ENCODE measurements at regions not wholly inside any gene's neighbourhood (a gene's known extent, or its start where the extent isn't known, plus 50 kb on each side); places are given as distances from the start of the nearest gene placed in this dataset.

DNA sequence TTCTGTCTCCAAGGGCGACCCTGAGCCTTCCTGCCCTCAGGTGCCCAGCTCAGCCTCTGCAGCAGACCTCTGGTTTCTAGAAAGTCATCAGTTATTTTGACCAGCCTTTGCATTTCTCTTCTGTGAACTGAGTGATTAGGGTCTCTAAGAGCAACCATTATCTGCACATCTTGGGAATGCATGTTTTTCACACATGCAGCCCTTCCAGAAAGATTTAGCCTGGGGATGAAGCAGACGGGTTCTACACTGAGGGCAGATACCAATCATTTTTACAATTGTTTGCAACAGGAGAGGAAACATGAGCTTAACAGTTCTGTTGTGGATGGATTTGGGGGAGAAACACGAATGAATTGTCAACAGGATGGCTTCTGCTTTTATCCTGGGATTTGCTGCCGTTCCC, 90.1 kb upstream of the PITX1 start:
- Histone ChIP-seq H3K9me2 (replicated peaks; ENCODE audit: control insufficient read depth, low read length) (no peaks in the 10 kb centered on the region), H3K4me3 (ENCODE audit: low read length) (no peak overlapping the region), H3K36me3 (ENCODE audit: control insufficient read depth, low read length) (no peaks in the 10 kb centered on the region), H3K4me1 (ENCODE audit: control insufficient read depth, low read length) (peaks cover 6% of the 10 kb centered on the region; the same call in 1 of the 2 replicates), H3K27me3 (ENCODE audit: control insufficient read depth, low read length) (no peaks in the 10 kb centered on the region), H3K27ac (ENCODE audit: low read depth, low read length) (no peak overlapping the region), H3F3A (ENCODE audit: control insufficient read depth, insufficient read depth) (no peaks in the 10 kb centered on the region), H3K79me2 (ENCODE audit: control insufficient read depth, low read length) (no peaks in the 10 kb centered on the region), H3K4me2 (ENCODE audit: low read length) (no peak overlapping the region), H4K20me1 (ENCODE audit: control insufficient read depth, insufficient read depth, low read depth, low read length) (no peaks in the 10 kb centered on the region), H3K9me3 (ENCODE audit: control insufficient read depth, insufficient read depth, low read length) (no peaks in the 10 kb centered on the region)
- TF ChIP-seq, protein P1, sequence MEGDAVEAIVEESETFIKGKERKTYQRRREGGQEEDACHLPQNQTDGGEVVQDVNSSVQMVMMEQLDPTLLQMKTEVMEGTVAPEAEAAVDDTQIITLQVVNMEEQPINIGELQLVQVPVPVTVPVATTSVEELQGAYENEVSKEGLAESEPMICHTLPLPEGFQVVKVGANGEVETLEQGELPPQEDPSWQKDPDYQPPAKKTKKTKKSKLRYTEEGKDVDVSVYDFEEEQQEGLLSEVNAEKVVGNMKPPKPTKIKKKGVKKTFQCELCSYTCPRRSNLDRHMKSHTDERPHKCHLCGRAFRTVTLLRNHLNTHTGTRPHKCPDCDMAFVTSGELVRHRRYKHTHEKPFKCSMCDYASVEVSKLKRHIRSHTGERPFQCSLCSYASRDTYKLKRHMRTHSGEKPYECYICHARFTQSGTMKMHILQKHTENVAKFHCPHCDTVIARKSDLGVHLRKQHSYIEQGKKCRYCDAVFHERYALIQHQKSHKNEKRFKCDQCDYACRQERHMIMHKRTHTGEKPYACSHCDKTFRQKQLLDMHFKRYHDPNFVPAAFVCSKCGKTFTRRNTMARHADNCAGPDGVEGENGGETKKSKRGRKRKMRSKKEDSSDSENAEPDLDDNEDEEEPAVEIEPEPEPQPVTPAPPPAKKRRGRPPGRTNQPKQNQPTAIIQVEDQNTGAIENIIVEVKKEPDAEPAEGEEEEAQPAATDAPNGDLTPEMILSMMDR (IDR thresholded peaks at IDR 0.05; ENCODE audit: low read depth, low read length, poor library complexity, severe bottlenecking): no peak
- TF ChIP-seq EZH2phosphoT487 (IDR thresholded peaks at IDR 0.05; ENCODE audit: borderline replicate concordance, low read length): no peak

DNA sequence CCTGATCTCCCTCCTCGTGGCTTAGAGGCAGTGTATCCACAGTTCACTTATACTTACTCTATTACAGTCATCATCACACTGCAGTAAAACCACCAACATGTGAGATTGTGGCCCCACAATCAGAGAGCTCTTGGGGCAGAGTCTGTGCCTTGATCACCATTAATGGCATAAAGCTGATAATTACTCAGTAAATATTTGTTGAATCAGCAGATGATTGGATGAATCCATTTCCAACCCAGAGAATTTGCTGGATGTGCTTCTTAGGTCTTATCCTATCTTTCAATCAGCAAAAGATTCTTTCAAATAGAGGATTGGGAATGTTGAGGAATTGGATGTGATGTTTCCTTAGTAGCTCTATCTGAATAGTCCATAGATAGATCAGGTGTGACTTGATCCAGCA, 88.8 kb upstream of the PITX1 start:
- no peak for TF ChIP-seq EZH2phosphoT487 (IDR thresholded peaks at IDR 0.05; ENCODE audit: borderline replicate concordance, low read length)
- TF ChIP-seq, protein P1 (IDR thresholded peaks at IDR 0.05; ENCODE audit: low read depth, low read length, poor library complexity, severe bottlenecking): no peak
- Histone ChIP-seq H3K9me2 (replicated peaks; ENCODE audit: control insufficient read depth, low read length) (no peaks in the 10 kb centered on the region), H3K4me2 (ENCODE audit: low read length) (no peak overlapping the region), H3F3A (ENCODE audit: control insufficient read depth, insufficient read depth) (no peaks in the 10 kb centered on the region), H3K9me3 (ENCODE audit: control insufficient read depth, insufficient read depth, low read length) (no peaks in the 10 kb centered on the region), H3K36me3 (ENCODE audit: control insufficient read depth, low read length) (no peaks in the 10 kb centered on the region), H3K27ac (ENCODE audit: low read depth, low read length) (no peak overlapping the region), H4K20me1 (ENCODE audit: control insufficient read depth, insufficient read depth, low read depth, low read length) (no peaks in the 10 kb centered on the region), H3K4me3 (ENCODE audit: low read length) (no peak overlapping the region), H3K4me1 (ENCODE audit: control insufficient read depth, low read length) (peaks cover 4% of the 10 kb centered on the region; the same call in 1 of the 2 replicates), H3K27me3 (ENCODE audit: control insufficient read depth, low read length) (no peaks in the 10 kb centered on the region), H3K79me2 (ENCODE audit: control insufficient read depth, low read length) (no peaks in the 10 kb centered on the region)

DNA sequence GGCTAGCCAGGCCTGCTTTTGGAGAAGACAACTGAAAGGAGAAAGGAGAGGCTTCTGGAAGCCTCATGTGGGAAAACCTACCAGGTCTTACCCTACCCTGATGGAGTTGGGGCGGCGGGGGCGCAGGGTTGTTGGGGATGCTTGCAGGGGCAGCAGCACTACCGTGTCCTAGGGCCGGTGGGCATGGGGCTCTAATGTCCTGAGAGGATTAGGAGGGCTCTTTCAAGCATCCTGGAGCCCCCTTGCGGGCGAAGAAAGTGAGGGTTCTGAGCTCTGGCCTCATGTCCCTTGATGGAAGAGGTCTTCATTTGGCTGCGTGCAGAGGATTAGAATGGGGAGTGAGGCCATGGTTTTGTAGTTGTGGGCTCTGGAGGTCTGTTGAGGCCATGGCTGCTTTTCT, 86.9 kb upstream of the PITX1 start:
- H3K79me2 ChIP-seq (ENCODE audit: control insufficient read depth, low read length): no peaks in the 10 kb centered on the region
- H3K4me2 ChIP-seq (ENCODE audit: low read length): no peak overlapping the region
- H3K4me1 ChIP-seq (ENCODE audit: control insufficient read depth, low read length): peaks cover 18% of the 10 kb centered on the region
- no peaks in the 10 kb centered on the region for H3K9me2 ChIP-seq (replicated peaks; ENCODE audit: control insufficient read depth, low read length)
- H4K20me1 ChIP-seq (ENCODE audit: control insufficient read depth, insufficient read depth, low read depth, low read length): no peaks in the 10 kb centered on the region
- H3F3A ChIP-seq (ENCODE audit: control insufficient read depth, insufficient read depth): no peaks in the 10 kb centered on the region
- H3K27me3 ChIP-seq (ENCODE audit: control insufficient read depth, low read length): no peaks in the 10 kb centered on the region
- H3K27ac ChIP-seq (ENCODE audit: low read depth, low read length): no peak overlapping the region
- no peaks in the 10 kb centered on the region for H3K36me3 ChIP-seq (ENCODE audit: control insufficient read depth, low read length)
- H3K4me3 ChIP-seq (ENCODE audit: low read length): no peak overlapping the region
- H3K9me3 ChIP-seq (ENCODE audit: control insufficient read depth, insufficient read depth, low read length): no peaks in the 10 kb centered on the region
- TF ChIP-seq, protein P1 (IDR thresholded peaks at IDR 0.05; ENCODE audit: low read depth, low read length, poor library complexity, severe bottlenecking): no peak

DNA sequence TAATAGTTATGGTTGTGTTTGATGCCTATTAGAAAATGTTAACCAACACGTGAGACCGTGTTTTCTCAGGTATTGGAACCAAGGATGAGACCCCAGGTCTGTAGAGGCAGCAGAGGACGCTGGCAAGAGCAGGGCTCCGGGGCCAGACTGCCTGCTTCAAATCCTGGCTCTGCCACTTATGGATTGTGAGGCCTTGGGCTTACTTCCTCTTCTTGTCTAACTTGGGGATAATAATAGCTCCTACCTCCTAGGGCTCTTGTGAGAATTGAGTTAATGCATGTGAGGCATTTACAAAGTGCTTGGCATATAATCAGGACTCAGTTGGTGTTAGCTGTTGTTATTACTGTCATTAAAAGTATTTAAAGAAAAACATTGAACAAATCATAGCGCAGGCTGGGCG, 85.5 kb upstream of the PITX1 start:
- Histone ChIP-seq H3K36me3 (ENCODE audit: control insufficient read depth, low read length) (no peaks in the 10 kb centered on the region), H3F3A (ENCODE audit: control insufficient read depth, insufficient read depth) (no peaks in the 10 kb centered on the region), H3K27me3 (ENCODE audit: control insufficient read depth, low read length) (no peaks in the 10 kb centered on the region), H3K79me2 (ENCODE audit: control insufficient read depth, low read length) (no peaks in the 10 kb centered on the region), H3K9me2 (replicated peaks; ENCODE audit: control insufficient read depth, low read length) (no peaks in the 10 kb centered on the region), H3K4me3 (ENCODE audit: low read length) (no peak overlapping the region), H3K27ac (ENCODE audit: low read depth, low read length) (no peak overlapping the region), H3K4me1 (ENCODE audit: control insufficient read depth, low read length) (peaks cover 18% of the 10 kb centered on the region), H3K9me3 (ENCODE audit: control insufficient read depth, insufficient read depth, low read length) (no peaks in the 10 kb centered on the region), H4K20me1 (ENCODE audit: control insufficient read depth, insufficient read depth, low read depth, low read length) (no peaks in the 10 kb centered on the region), H3K4me2 (ENCODE audit: low read length) (no peak overlapping the region)
- TF ChIP-seq, protein P1 (IDR thresholded peaks at IDR 0.05; ENCODE audit: low read depth, low read length, poor library complexity, severe bottlenecking): no peak
- no peak for TF ChIP-seq EZH2phosphoT487 (IDR thresholded peaks at IDR 0.05; ENCODE audit: borderline replicate concordance, low read length)
